ENCODE measurements at regions not wholly inside any gene's neighbourhood (a gene's known extent, or its start where the extent isn't known, plus 50 kb on each side); places are given as distances from the start of the nearest gene placed in this dataset.

DNA sequence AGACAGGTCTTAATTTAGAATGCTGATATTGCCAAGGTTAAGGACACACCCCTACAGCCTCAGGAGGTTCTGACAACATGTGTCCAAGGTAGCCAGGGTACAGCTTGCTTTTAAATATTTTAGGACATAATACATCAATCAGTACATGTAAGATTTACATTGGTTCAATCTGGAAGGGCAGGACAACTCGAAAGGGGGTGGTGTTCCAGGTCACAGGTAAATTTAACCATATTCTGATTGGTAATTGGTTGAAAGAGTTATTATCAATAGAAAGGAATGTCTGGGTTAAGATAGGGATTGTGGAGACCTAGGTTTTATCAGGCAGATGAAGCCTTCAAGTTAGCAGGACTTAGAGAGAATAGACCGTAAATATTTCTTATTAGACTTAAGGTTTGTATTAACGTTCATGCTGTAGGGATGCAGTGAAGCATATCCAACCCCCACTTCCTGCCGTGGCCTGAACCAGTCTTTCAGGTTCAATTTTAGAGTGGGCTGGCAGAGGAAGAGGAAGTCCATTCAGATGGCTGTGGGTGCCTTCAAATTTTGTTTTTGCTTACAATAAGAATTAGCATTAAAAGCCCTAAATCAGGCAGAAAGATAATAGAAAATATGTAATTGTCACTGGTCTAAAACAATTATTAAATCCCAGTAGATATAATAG, 136.5 kb upstream of the GALNTL6 start:
- TF ChIP-seq, protein P1, sequence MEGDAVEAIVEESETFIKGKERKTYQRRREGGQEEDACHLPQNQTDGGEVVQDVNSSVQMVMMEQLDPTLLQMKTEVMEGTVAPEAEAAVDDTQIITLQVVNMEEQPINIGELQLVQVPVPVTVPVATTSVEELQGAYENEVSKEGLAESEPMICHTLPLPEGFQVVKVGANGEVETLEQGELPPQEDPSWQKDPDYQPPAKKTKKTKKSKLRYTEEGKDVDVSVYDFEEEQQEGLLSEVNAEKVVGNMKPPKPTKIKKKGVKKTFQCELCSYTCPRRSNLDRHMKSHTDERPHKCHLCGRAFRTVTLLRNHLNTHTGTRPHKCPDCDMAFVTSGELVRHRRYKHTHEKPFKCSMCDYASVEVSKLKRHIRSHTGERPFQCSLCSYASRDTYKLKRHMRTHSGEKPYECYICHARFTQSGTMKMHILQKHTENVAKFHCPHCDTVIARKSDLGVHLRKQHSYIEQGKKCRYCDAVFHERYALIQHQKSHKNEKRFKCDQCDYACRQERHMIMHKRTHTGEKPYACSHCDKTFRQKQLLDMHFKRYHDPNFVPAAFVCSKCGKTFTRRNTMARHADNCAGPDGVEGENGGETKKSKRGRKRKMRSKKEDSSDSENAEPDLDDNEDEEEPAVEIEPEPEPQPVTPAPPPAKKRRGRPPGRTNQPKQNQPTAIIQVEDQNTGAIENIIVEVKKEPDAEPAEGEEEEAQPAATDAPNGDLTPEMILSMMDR (conservative IDR thresholded peaks at IDR 0.05; ENCODE audit: low read depth in 2 of 2): no peak
- TF ChIP-seq EZH2 (IDR thresholded peaks at IDR 0.05; ENCODE audit: low read depth, unreplicated experiment): no peak

All from GM23338 (cell line).